ENCODE measurements at regions not wholly inside any gene's neighbourhood (a gene's known extent, or its start where the extent isn't known, plus 50 kb on each side); places are given as distances from the start of the nearest gene placed in this dataset.
"Not testable (repeated sequence)": the region's sequence is repeated elsewhere in the genome, so short reads cannot be mapped to it uniquely, and the experiment has no call there.

- no peak for DNase-seq (ENCODE audit: low read depth)
These were observed 325.3 kb upstream of the SMIM21 start for GRCh38 chr18:75752740-75753263.

GRCh38 chr18:75745147-75745546 is 317.6 kb upstream of the SMIM21 start:
- DNase-seq (ENCODE audit: low read depth), result no peak

- no peak for DNase-seq (ENCODE audit: low read depth)
These were observed 315.0 kb upstream of the SMIM21 start for GRCh38 chr18:75742516-75742915.

- DNase-seq (ENCODE audit: low read depth), result no peak
These were observed 312.2 kb upstream of the SMIM21 start for GRCh38 chr18:75739682-75740081.

GRCh38 chr18:75735291-75735690 is 307.8 kb upstream of the SMIM21 start:
- DNase-seq (ENCODE audit: low read depth), result no peak

GRCh38 chr18:75730249-75730648 is 302.7 kb upstream of the SMIM21 start:
- DNase-seq (ENCODE audit: low read depth), result no peak

GRCh38 chr18:75728621-75729020 is 301.1 kb upstream of the SMIM21 start:
- no peak for DNase-seq (ENCODE audit: low read depth)

GRCh38 chr18:75727456-75727855 is 300.0 kb upstream of the SMIM21 start:
- DNase-seq (ENCODE audit: low read depth), result peak; percentile 10

GRCh38 chr18:75723521-75724340 is 296.2 kb upstream of the SMIM21 start:
- no peak for DNase-seq (ENCODE audit: low read depth)

- DNase-seq (ENCODE audit: low read depth), result no peak
These were observed 287.3 kb upstream of the SMIM21 start for GRCh38 chr18:75714766-75715165.

GRCh38 chr18:75712124-75712867 is 284.8 kb upstream of the SMIM21 start:
- DNase-seq (ENCODE audit: low read depth), result not testable (repeated sequence)

- DNase-seq (ENCODE audit: low read depth), result no peak
These were observed 273.1 kb upstream of the SMIM21 start for GRCh38 chr18:75700561-75700960.

- no peak for DNase-seq (ENCODE audit: low read depth)
These were observed 271.4 kb upstream of the SMIM21 start for GRCh38 chr18:75698861-75699260.

- no peak for DNase-seq (ENCODE audit: low read depth)
These were observed 270.0 kb upstream of the SMIM21 start for GRCh38 chr18:75697493-75697892.

- no peak for DNase-seq (ENCODE audit: low read depth)
These were observed 268.9 kb upstream of the SMIM21 start for GRCh38 chr18:75696391-75696790.

- no peak for DNase-seq (ENCODE audit: low read depth)
These were observed 266.8 kb upstream of the SMIM21 start for GRCh38 chr18:75694292-75694691.

- no peak for DNase-seq (ENCODE audit: low read depth)
These were observed 264.0 kb upstream of the SMIM21 start for GRCh38 chr18:75691483-75691882.

GRCh38 chr18:75690283-75690682 is 262.8 kb upstream of the SMIM21 start:
- not testable (repeated sequence) for DNase-seq (ENCODE audit: low read depth)

- no peak for DNase-seq (ENCODE audit: low read depth)
These were observed 260.1 kb upstream of the SMIM21 start for GRCh38 chr18:75687626-75688025.

GRCh38 chr18:75683426-75683825 is 255.9 kb upstream of the SMIM21 start:
- DNase-seq (ENCODE audit: low read depth), result no peak

- DNase-seq (ENCODE audit: low read depth), result no peak
These were observed 254.1 kb upstream of the SMIM21 start for GRCh38 chr18:75681538-75682115.

- DNase-seq (ENCODE audit: low read depth), result no peak
These were observed 251.8 kb upstream of the SMIM21 start for GRCh38 chr18:75679331-75679730.

GRCh38 chr18:75678627-75679026 is 251.1 kb upstream of the SMIM21 start:
- no peak for DNase-seq (ENCODE audit: low read depth)

Measured in ELR (cell line).